Transverse colon (tissue), 4 donors: ENCODE measurements at regions not wholly inside any gene's neighbourhood (a gene's known extent, or its start where the extent isn't known, plus 50 kb on each side); places are given as distances from the start of the nearest gene placed in this dataset.

Experiments
- EP300 ChIP-seq: sonication (generic); formaldehyde crosslinking; IDR thresholded peaks from one replicate; pipeline ENCODE4 v1.6.1; 2017; ENCODE audit warnings: antibody characterized with exemption, low read depth
- POLR2A ChIP-seq: fragments of 450-650 bp; IDR thresholded peaks from one replicate; pipeline ENCODE4 v1.6.1; 2016; ENCODE audit warnings: antibody characterized with exemption, mild to moderate bottlenecking, moderate library complexity
- POLR2AphosphoS5 ChIP-seq, 3 donors: sonication (generic); formaldehyde crosslinking; IDR thresholded peaks; one replicate each; pipeline ENCODE4 v1.6.1; 2016; ENCODE audit warnings: antibody characterized with exemption in 3 of 3
- TF ChIP-seq, protein P1 (sequence below), 5 experiments: fragments of 200-600 bp in 3 of 5; fragments of 450-650 bp in 2 of 5; sonication (generic) in 3 of 5; IDR thresholded peaks; 1 replicate in 2 of 5; 2 replicates in 3 of 5; pipeline ENCODE4 v1.5.1; 2016 to 2017; ENCODE audit warnings: antibody characterized with exemption in 5 of 5, inconsistent platforms in 3 of 5, mild to moderate bottlenecking in 2 of 5, moderate library complexity in 1 of 5

- TF ChIP-seq POLR2A (no peak), POLR2AphosphoS5 (IDR thresholded peaks at IDR 0.05) (no peak), EP300 (no peak)
- TF ChIP-seq, protein P1, sequence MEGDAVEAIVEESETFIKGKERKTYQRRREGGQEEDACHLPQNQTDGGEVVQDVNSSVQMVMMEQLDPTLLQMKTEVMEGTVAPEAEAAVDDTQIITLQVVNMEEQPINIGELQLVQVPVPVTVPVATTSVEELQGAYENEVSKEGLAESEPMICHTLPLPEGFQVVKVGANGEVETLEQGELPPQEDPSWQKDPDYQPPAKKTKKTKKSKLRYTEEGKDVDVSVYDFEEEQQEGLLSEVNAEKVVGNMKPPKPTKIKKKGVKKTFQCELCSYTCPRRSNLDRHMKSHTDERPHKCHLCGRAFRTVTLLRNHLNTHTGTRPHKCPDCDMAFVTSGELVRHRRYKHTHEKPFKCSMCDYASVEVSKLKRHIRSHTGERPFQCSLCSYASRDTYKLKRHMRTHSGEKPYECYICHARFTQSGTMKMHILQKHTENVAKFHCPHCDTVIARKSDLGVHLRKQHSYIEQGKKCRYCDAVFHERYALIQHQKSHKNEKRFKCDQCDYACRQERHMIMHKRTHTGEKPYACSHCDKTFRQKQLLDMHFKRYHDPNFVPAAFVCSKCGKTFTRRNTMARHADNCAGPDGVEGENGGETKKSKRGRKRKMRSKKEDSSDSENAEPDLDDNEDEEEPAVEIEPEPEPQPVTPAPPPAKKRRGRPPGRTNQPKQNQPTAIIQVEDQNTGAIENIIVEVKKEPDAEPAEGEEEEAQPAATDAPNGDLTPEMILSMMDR (IDR thresholded peaks at IDR 0.05), result no peak
Measured at GRCh38 chr2:35503311-35503710, 852.3 kb upstream of the CRIM1 start.
